ENCODE measurements at regions not wholly inside any gene's neighbourhood (a gene's known extent, or its start where the extent isn't known, plus 50 kb on each side); places are given as distances from the start of the nearest gene placed in this dataset.

DNA sequence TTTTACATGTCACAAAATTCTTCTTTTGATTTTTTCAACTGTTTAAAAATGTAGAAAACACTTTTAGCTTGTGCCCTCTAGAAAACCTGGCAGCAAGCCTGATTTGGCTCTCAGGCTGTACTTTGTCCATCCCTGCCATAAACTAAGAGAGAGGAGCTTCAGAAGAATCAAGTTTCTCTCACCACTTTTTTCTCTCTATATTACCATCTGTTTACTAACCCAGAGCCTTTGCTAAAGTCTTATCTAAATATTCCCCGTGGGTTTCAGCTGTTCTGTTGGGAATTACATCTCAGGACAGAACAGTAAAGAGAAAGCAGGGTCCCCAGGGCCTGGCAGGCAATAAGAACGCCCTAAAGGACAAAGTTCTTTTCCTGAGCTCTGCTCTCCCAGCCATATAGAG lies 409.1 kb upstream of the CRIM1 start:
- H3K4me3 Mint-ChIP-seq = no peak overlapping the region
- no peaks in the 10 kb centered on the region for H3K4me1 Mint-ChIP-seq
- H3K36me3 Mint-ChIP-seq (ENCODE audit: low read depth) = no peaks in the 10 kb centered on the region
- H3K27ac Mint-ChIP-seq = no peak overlapping the region
- ATAC-seq (no peak), DNase-seq (no peak)
- H3K27me3 Mint-ChIP-seq = peaks cover 7% of the 10 kb centered on the region
- H3K9me3 Mint-ChIP-seq = no peaks in the 10 kb centered on the region

DNA sequence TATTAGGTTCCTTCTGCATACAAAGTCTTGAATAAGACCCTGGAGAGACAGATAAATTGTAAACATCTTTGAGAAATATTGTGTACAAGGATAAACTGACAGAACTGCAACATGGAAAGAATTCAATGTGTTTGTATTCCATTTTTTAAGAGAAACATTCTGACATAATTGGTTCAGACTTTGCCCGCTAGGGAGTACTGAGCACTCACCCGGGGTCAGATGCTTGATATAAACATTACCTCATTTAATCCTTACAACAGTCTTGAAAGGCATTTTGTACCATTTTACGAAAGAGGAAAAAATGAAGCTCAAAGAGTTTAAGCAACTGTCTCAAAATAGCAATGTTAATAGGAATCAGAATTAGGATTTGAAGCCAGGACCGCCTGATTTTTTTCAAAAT lies 416.7 kb upstream of the CRIM1 start:
- Mint-ChIP-seq H3K36me3 (ENCODE audit: low read depth) (no peaks in the 10 kb centered on the region), H3K4me1 (no peaks in the 10 kb centered on the region), H3K27me3 (peaks cover 10% of the 10 kb centered on the region), H3K9me3 (no peaks in the 10 kb centered on the region), H3K4me3 (no peak overlapping the region), H3K27ac (no peak overlapping the region)
- ATAC-seq = no peak
- no peak for DNase-seq

DNA sequence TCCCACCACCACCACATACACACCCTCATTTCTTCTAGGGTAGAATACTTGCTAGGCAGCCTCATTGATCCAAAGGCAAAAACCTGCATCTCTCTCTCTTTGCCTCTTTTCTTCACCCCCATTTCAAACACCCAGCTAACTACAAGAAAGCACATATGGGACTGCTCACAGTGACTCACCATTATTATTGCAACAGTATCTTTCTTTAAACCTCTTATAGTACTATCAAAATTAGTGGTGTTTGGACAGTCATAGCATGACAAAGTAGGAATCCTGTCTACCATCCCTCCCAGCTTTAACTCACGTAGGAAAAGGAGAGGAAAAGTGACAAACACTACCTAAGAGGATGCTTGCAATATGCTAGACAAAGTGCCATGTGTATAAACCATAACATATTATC lies 422.5 kb upstream of the CRIM1 start:
- no peak overlapping the region for H3K27ac Mint-ChIP-seq
- DNase-seq (no peak), ATAC-seq (no peak)
- H3K4me1 Mint-ChIP-seq = no peaks in the 10 kb centered on the region
- no peaks in the 10 kb centered on the region for H3K9me3 Mint-ChIP-seq
- no peak overlapping the region for H3K4me3 Mint-ChIP-seq
- peaks cover 10% of the 10 kb centered on the region for H3K27me3 Mint-ChIP-seq
- H3K36me3 Mint-ChIP-seq (ENCODE audit: low read depth) = no peaks in the 10 kb centered on the region

DNA sequence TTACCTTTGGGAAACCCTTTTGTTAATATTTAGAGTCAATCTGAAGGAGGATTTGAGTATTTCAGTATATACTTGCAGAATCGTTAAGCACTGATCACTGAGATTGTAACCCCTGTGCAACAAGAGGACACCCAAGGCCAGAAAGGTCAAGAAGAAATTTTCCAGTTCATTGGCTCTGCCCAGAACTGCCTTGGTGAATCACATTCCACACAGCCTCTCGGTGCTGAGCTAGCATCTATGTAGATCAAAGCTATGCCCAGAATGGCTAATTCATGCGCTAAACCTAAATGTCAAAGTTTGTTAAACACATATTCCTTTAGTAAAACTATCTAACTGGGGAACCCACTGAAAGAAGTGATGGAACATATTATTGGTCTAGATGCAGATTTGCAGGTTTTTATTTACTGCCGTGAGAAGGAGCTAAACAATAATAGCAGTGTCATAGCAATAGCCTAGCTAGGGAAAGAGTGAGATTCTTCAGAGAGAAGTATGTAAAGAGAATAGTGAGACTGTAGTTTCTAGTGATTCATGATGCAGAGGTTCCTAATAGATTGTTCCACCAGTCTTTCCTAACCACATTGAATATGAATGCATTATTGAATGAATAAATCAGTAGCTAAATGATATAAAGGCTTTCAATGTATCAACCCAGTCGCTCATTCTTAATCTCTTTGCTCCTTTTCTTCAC lies 423.2 kb upstream of the CRIM1 start:
- Mint-ChIP-seq H3K27ac (no peak overlapping the region), H3K4me1 (no peaks in the 10 kb centered on the region), H3K4me3 (no peak overlapping the region), H3K9me3 (no peaks in the 10 kb centered on the region), H3K27me3 (peaks cover 10% of the 10 kb centered on the region), H3K36me3 (ENCODE audit: low read depth) (no peaks in the 10 kb centered on the region)
- no peak for ATAC-seq
- no peak for DNase-seq

DNA sequence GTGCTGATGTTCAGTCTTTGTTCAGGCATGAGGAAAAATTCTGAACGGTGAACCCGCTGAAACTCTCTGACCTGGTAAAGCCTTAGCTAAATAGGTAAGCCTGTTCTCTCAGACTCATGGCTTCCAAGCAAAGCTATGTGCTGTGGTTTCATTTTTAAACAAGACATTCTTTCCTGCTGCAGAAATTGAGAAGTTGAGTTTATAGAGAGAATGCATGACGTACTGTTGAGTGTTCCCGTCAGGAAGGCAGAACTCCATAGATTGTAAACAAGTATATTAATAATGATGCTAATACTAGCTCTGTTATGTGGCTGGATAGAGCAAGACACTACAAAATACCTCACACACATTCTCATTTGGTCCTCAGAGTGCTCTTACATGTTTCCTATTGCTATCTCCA lies 424.0 kb upstream of the CRIM1 start:
- peaks cover 10% of the 10 kb centered on the region for H3K27me3 Mint-ChIP-seq
- ATAC-seq (no peak), DNase-seq (no peak)
- H3K36me3 Mint-ChIP-seq (ENCODE audit: low read depth) = no peaks in the 10 kb centered on the region
- no peak overlapping the region for H3K4me3 Mint-ChIP-seq
- no peaks in the 10 kb centered on the region for H3K9me3 Mint-ChIP-seq
- no peak overlapping the region for H3K27ac Mint-ChIP-seq
- no peaks in the 10 kb centered on the region for H3K4me1 Mint-ChIP-seq

DNA sequence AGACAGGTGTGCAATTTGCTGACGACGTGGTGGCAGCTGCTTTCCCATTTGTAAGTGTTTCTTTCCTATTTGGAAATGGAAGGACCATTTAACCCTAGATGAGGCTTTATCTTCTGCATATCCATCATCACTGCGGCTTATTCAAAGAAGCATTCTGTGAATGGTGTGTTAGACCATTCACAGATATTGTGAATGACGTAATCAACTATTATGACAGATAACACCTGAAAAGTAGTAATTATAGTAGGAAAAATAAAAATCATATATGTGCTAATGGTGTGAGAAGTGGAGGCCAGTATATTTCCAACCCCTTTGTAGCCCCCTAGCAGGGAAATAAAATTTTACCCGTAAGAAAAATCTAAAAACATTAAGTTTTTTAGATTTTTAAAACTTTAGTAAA lies 424.5 kb upstream of the CRIM1 start:
- Mint-ChIP-seq H3K36me3 (ENCODE audit: low read depth) (no peaks in the 10 kb centered on the region), H3K9me3 (no peaks in the 10 kb centered on the region), H3K4me1 (no peaks in the 10 kb centered on the region), H3K27me3 (peaks cover 10% of the 10 kb centered on the region), H3K4me3 (no peak overlapping the region), H3K27ac (no peak overlapping the region)
- no peak for ATAC-seq
- DNase-seq = no peak

DNA sequence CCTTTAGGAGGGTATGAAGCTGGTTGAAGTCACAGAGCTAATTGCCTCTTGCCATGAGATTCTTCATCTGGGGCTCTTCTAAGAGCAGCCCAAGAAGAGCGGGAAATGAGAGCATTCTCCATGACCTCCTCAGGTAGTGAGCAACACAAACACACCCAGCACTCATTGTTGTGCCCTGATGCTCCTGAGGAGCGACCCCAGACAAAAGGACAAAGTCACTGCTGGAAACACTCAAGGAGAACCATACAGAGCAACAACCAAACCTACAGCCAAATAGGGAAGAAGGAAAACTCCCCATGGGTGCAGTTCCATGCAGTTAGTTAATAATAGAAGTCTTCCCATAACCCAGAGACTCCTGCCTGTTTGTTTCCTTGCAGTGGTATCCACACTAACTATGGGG lies 426.0 kb upstream of the CRIM1 start:
- ATAC-seq = no peak
- no peak overlapping the region for H3K4me3 Mint-ChIP-seq

DNA sequence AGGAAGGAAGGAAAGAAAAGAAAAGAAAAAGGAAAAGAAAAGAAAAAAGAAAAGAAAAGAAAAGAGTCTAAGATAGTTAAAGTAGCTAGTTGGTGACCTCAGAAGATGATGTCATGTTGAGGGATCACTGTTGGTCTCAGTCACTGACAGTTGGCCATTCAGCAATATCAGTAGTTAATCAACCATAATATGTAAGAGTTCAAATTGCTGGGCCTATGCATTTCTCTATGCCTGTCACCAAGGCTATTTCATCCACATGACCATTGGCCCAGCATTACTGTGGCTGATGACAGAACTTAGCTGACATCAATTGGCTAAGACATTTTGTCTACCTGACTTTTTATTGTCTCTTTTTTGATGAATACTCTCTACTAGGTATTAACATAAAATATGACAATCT lies 435.5 kb upstream of the CRIM1 start:
- Mint-ChIP-seq H3K4me1 (no peaks in the 10 kb centered on the region), H3K36me3 (ENCODE audit: low read depth) (no peaks in the 10 kb centered on the region), H3K27ac (no peak overlapping the region), H3K27me3 (no peaks in the 10 kb centered on the region), H3K4me3 (no peak overlapping the region), H3K9me3 (no peaks in the 10 kb centered on the region)
- ATAC-seq (no peak), DNase-seq (no peak)

More for the DNA sequence above, 426.0 kb upstream of the CRIM1 start:
- Mint-ChIP-seq H3K27me3 (peaks cover 6% of the 10 kb centered on the region), H3K4me1 (no peaks in the 10 kb centered on the region), H3K27ac (no peak overlapping the region), H3K9me3 (no peaks in the 10 kb centered on the region), H3K36me3 (ENCODE audit: low read depth) (no peaks in the 10 kb centered on the region)
- DNase-seq = no peak

DNA sequence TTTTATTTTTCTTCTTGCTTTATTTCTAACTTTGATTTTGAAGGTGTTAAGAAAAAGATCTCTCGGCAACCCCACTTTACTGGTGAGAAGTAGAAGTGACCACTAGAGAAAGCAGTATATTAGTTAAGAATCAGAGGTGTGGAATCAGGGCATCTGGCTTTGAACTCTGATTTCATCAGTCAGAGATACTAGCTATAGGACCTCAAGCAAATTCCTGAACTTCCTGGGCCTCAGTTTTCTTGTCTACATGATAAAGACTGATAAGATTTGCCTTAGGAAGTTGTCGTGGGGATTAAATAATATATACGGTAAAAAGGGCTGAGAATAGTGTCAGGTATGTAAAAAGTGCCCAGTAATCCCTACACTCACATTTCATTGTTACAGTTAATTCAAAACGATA lies 440.3 kb upstream of the CRIM1 start:
- no peak overlapping the region for H3K4me3 Mint-ChIP-seq
- H3K9me3 Mint-ChIP-seq = no peaks in the 10 kb centered on the region
- no peaks in the 10 kb centered on the region for H3K36me3 Mint-ChIP-seq (ENCODE audit: low read depth)
- peaks cover 2% of the 10 kb centered on the region for H3K27me3 Mint-ChIP-seq
- ATAC-seq (no peak), DNase-seq (no peak)
- H3K4me1 Mint-ChIP-seq = no peaks in the 10 kb centered on the region
- H3K27ac Mint-ChIP-seq = no peak overlapping the region

DNA sequence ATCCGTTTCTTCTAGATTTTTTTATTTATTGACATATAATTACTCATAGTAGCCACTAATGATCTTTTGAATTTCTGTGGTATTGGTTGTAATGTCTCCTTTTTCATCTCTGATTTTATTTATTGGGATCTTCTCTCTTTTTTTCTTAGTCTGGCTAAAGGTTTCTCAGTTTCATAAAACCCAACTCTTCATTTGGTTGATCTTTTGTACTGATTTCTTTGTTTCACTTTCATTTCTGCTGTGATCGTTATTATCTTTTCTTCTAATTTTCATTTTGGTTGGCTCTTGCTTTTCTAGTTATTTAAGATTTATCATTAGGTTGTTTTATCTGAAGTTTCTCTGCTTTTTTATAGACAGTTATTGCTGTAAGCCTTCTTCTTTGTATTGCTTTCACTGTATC lies 463.6 kb upstream of the CRIM1 start:
- no peak overlapping the region for H3K27ac Mint-ChIP-seq
- H3K4me3 Mint-ChIP-seq = peak overlapping the region; percentile 52
- DNase-seq (no peak), ATAC-seq (no peak)
- no peaks in the 10 kb centered on the region for H3K36me3 Mint-ChIP-seq (ENCODE audit: low read depth)
- H3K27me3 Mint-ChIP-seq = peaks cover 2% of the 10 kb centered on the region
- H3K4me1 Mint-ChIP-seq = peaks cover 6% of the 10 kb centered on the region
- no peaks in the 10 kb centered on the region for H3K9me3 Mint-ChIP-seq

DNA sequence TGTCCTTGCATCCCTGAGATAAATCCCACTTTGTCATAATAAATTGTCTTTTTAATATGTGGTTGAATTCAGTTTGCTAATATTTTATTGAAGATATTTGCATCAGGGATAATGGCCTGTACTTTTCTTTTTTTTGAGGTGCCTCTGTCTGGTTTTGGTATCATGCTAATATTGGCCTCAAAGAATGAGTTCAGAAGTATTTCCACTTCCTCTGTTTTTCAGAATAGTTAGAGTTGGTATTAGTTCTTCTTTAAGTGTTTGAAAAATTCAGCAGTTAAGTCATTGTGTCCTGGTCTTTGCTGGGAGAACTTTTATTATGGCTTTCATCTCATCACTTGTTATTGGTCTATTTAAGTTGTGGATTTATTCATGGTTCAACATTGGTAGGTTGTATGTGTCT lies 464.1 kb upstream of the CRIM1 start:
- Mint-ChIP-seq H3K27me3 (peaks cover 2% of the 10 kb centered on the region), H3K27ac (no peak overlapping the region), H3K36me3 (ENCODE audit: low read depth) (no peaks in the 10 kb centered on the region), H3K4me3 (no peak overlapping the region), H3K4me1 (peaks cover 6% of the 10 kb centered on the region), H3K9me3 (no peaks in the 10 kb centered on the region)
- no peak for ATAC-seq
- no peak for DNase-seq

DNA sequence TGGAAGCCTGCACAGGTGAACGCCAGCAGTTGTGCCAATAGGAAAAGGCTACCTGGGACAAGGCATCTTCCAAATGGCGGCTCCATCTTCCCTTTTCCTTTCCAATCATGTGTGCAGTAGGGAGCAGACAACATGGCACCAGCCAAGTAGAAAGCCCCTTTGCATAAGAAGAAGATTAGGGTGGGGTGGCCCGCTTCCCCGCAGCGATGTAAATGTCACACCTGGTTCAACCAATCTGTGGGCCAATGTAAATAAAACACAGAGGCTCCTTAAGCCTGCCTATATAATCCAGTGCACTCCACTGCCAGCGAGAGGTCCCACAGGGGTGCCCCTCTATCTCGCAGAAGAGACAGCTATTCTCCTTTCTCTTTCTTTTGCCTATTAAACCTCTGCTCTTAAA lies 468.4 kb upstream of the CRIM1 start:
- no peak overlapping the region for H3K4me3 Mint-ChIP-seq
- ATAC-seq = no peak
- no peaks in the 10 kb centered on the region for H3K9me3 Mint-ChIP-seq
- no peak overlapping the region for H3K27ac Mint-ChIP-seq
- H3K27me3 Mint-ChIP-seq = peaks cover 2% of the 10 kb centered on the region
- DNase-seq = no peak
- H3K36me3 Mint-ChIP-seq (ENCODE audit: low read depth) = no peaks in the 10 kb centered on the region
- peaks cover 4% of the 10 kb centered on the region for H3K4me1 Mint-ChIP-seq

DNA sequence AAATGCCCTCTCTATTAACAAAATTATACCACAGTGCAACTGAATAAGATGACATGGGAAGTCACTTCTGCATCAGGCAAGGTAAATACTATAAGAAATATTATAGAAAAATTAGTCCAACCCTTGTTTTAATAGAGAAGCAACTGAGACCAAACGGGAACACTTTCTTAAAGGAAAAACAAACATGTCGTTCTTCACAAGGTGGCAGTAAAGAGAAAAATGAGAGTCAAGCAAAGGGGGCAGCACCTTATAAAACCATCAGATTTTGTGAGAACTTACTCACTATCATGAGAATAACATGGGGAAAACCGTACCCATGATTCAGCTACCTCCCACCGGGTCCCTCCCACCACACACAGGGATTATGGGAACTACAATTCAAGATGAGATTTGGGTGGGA lies 481.7 kb upstream of the CRIM1 start:
- H3K27ac Mint-ChIP-seq = no peak overlapping the region
- no peaks in the 10 kb centered on the region for H3K36me3 Mint-ChIP-seq (ENCODE audit: low read depth)
- no peak overlapping the region for H3K4me3 Mint-ChIP-seq
- ATAC-seq (no peak), DNase-seq (no peak)
- no peaks in the 10 kb centered on the region for H3K4me1 Mint-ChIP-seq
- H3K9me3 Mint-ChIP-seq = no peaks in the 10 kb centered on the region
- peaks cover 3% of the 10 kb centered on the region for H3K27me3 Mint-ChIP-seq

DNA sequence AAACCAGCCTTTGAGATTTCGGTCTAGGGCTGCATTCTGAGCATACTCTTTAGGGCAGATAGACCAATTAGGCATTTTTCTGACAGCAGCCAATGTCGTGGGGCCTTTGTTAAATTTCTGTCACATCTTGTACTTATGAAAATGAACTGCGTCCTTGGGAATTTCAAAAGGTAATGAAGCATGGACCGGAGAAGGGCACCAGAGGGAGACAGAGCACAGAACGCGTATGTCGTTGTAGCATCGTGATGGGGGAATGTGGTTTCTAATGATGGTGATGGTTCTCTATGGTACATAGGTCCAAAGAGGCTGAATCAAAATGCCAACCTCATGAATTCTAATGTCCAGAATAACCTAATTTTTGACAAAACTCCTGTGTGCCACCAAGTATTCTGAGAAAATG lies 483.9 kb upstream of the CRIM1 start:
- Mint-ChIP-seq H3K4me1 (no peaks in the 10 kb centered on the region), H3K36me3 (ENCODE audit: low read depth) (no peaks in the 10 kb centered on the region), H3K4me3 (no peak overlapping the region), H3K9me3 (no peaks in the 10 kb centered on the region), H3K27ac (no peak overlapping the region), H3K27me3 (peaks cover 5% of the 10 kb centered on the region)
- DNase-seq = no peak
- ATAC-seq = no peak

DNA sequence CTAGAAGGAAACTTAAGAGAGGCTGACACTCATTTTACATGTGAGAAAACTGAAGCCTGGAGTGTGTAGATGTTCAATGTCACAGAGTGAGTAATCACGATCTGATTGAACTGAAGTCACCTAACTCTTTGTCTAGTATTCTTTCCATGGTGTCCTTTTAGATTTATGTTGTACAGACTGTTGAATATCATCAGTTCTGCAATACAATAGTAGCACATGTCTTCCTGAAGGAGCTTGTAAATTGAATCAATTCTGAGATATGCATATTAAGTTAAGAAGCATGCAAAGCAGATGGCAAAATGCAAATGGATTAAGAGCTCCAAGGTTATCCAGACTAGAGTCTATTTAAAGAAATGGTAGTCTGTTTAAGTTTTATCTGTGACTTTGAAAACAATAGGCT lies 484.9 kb upstream of the CRIM1 start:
- Mint-ChIP-seq H3K36me3 (ENCODE audit: low read depth) (no peaks in the 10 kb centered on the region), H3K9me3 (no peaks in the 10 kb centered on the region)

DNA sequence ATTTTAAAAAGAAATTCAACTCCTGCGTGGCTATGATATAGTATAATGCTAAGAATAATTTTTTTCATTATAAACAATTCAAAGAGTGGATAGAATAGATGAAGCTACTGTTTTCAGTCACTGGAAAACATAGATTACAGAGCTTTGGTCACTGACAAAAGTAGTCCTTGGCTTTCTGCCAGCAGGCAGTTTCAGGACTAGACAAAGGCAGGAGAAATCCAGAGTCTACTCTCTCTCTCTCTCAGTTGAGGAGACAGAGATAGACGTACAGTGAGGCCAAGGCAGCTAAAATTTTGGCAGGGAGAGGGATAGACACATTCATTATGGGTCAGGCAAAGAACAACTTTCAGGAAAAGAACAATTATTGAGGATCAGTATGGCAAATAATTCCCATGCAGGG lies 491.4 kb upstream of the CRIM1 start:
- no peak overlapping the region for H3K27ac Mint-ChIP-seq
- no peaks in the 10 kb centered on the region for H3K9me3 Mint-ChIP-seq
- H3K27me3 Mint-ChIP-seq = peaks cover 6% of the 10 kb centered on the region
- no peaks in the 10 kb centered on the region for H3K4me1 Mint-ChIP-seq
- DNase-seq (no peak), ATAC-seq (no peak)
- no peak overlapping the region for H3K4me3 Mint-ChIP-seq
- no peaks in the 10 kb centered on the region for H3K36me3 Mint-ChIP-seq (ENCODE audit: low read depth)

More for the DNA sequence above, 484.9 kb upstream of the CRIM1 start:
- DNase-seq = no peak
- Mint-ChIP-seq H3K27me3 (peaks cover 5% of the 10 kb centered on the region), H3K4me1 (no peaks in the 10 kb centered on the region), H3K27ac (no peak overlapping the region), H3K4me3 (no peak overlapping the region)
- ATAC-seq = no peak
